ENCODE measurements at regions not wholly inside any gene's neighbourhood (a gene's known extent, or its start where the extent isn't known, plus 50 kb on each side); places are given as distances from the start of the nearest gene placed in this dataset.
"Not testable (repeated sequence)": the region's sequence is repeated elsewhere in the genome, so short reads cannot be mapped to it uniquely, and the experiment has no call there.

GRCh38 chr14:106551265-106551664, 1024.9 kb downstream of the TMEM121 start:
- Histone ChIP-seq H3K27ac (ENCODE audit: low read depth, low read length) (no peak overlapping the region), H3K4me3 (ENCODE audit: low read depth, low read length) (no peak overlapping the region), H3K9me3 (ENCODE audit: control insufficient read depth, insufficient read depth, low read length) (peaks cover 96% of the 10 kb centered on the region), H3K36me3 (ENCODE audit: control insufficient read depth, insufficient read depth, low read length) (no peaks in the 10 kb centered on the region), H3K9ac (ENCODE audit: low read depth, low read length) (no peak overlapping the region), H3K27me3 (ENCODE audit: control insufficient read depth, insufficient read depth, low read length) (no peaks in the 10 kb centered on the region), H3K4me1 (ENCODE audit: control insufficient read depth, insufficient read depth, low read length) (no peaks in the 10 kb centered on the region)

DNA sequence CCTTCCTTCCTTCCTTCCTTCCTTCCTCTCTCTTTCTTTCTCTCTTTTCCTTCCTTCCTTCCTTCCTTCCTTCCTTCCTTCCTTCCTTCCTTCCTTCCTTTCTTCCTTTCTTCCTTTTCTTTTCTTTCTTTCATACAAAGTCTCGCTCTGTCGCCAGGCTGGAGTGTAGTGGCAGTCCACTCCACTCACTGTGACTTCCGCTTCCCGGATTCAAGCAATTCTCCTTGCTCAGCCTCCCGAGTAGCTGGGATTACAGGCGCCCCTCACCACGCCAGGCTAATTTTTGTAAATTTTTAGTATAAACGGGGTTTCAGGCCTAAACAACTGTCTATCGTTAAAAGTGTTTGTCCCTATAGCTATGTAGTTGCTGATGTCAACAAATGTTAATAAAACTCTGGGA, 1029.8 kb downstream of the TMEM121 start:
- not testable (repeated sequence) for H3K27ac ChIP-seq (ENCODE audit: low read depth, low read length); H3K4me3 ChIP-seq (ENCODE audit: low read depth, low read length); H3K36me3 ChIP-seq (ENCODE audit: control insufficient read depth, insufficient read depth, low read length); H3K4me1 ChIP-seq (ENCODE audit: control insufficient read depth, insufficient read depth, low read length); H3K27me3 ChIP-seq (ENCODE audit: control insufficient read depth, insufficient read depth, low read length); H3K9ac ChIP-seq (ENCODE audit: low read depth, low read length)
- H3K9me3 ChIP-seq (ENCODE audit: control insufficient read depth, insufficient read depth, low read length), result peaks cover 87% of the 10 kb centered on the region

- no peak overlapping the region for H3K27ac ChIP-seq (ENCODE audit: low read depth, low read length)
- no peaks in the 10 kb centered on the region for H3K36me3 ChIP-seq (ENCODE audit: control insufficient read depth, insufficient read depth, low read length)
- H3K9ac ChIP-seq (ENCODE audit: low read depth, low read length), result no peak overlapping the region
- H3K9me3 ChIP-seq (ENCODE audit: control insufficient read depth, insufficient read depth, low read length), result peaks cover 86% of the 10 kb centered on the region
- no peaks in the 10 kb centered on the region for H3K27me3 ChIP-seq (ENCODE audit: control insufficient read depth, insufficient read depth, low read length)
- H3K4me3 ChIP-seq (ENCODE audit: low read depth, low read length), result no peak overlapping the region
- H3K4me1 ChIP-seq (ENCODE audit: control insufficient read depth, insufficient read depth, low read length), result no peaks in the 10 kb centered on the region
These were observed 1030.4 kb downstream of the TMEM121 start for GRCh38 chr14:106556665-106557289.

DNA sequence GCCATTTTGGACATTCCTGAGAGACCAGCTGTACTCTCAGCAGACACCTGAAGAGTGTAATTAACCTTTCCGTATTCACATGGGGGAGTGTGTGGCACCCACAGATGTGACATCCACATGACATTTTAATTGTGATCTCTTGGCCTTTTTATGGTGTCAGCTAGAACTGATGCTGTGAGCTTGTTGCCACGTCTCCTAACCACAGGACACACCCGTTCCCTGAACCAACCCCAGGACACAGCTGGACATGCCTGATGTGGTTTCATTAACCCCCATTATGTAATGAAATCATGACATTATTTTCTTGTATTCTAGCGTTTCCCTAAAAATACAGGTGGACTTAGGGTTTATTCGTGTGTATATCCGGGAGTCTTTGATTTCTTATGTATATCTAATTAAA, 1036.1 kb downstream of the TMEM121 start:
- peaks cover 84% of the 10 kb centered on the region for H3K9me3 ChIP-seq (ENCODE audit: control insufficient read depth, insufficient read depth, low read length)
- no peak overlapping the region for H3K27ac ChIP-seq (ENCODE audit: low read depth, low read length)
- no peaks in the 10 kb centered on the region for H3K4me1 ChIP-seq (ENCODE audit: control insufficient read depth, insufficient read depth, low read length)
- no peak overlapping the region for H3K9ac ChIP-seq (ENCODE audit: low read depth, low read length)
- H3K27me3 ChIP-seq (ENCODE audit: control insufficient read depth, insufficient read depth, low read length), result no peaks in the 10 kb centered on the region
- no peak overlapping the region for H3K4me3 ChIP-seq (ENCODE audit: low read depth, low read length)
- no peaks in the 10 kb centered on the region for H3K36me3 ChIP-seq (ENCODE audit: control insufficient read depth, insufficient read depth, low read length)

DNA sequence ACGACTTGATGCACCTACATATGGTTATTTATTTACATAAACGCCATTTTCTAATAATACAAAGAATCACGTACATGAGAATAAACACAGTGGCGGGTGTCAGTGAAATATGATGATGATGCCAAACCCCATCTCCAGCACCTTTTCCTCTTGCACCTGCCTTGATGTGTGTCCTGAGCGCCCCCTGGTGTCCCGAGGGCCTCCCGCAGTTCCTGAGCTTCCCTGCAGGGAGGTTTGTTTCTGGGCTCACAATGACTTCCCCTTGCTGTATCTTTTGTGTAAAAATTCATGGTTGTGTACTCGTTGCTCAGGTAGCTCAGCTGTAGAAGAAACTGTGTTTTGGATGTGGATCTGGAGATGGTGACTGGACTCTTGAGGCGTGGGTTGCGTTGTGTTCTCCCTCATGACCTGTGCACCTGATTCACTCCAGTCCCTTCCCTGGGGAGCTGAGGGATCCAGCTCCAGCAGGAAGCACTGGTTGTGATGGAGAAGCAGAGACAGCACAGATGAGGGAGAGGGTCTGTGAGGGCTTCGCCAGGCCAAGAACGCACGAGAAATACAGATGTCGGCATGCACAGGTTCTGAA, 1037.8 kb downstream of the TMEM121 start:
- H3K36me3 ChIP-seq (ENCODE audit: control insufficient read depth, insufficient read depth, low read length), result no peaks in the 10 kb centered on the region
- H3K9ac ChIP-seq (ENCODE audit: low read depth, low read length), result no peak overlapping the region
- H3K9me3 ChIP-seq (ENCODE audit: control insufficient read depth, insufficient read depth, low read length), result peaks cover 80% of the 10 kb centered on the region

GRCh38 chr14:106578481-106578880, 1052.1 kb downstream of the TMEM121 start:
- Histone ChIP-seq H3K27me3 (ENCODE audit: control insufficient read depth, insufficient read depth, low read length) (no peaks in the 10 kb centered on the region), H3K36me3 (ENCODE audit: control insufficient read depth, insufficient read depth, low read length) (no peaks in the 10 kb centered on the region), H3K4me1 (ENCODE audit: control insufficient read depth, insufficient read depth, low read length) (no peaks in the 10 kb centered on the region), H3K27ac (ENCODE audit: low read depth, low read length) (no peak overlapping the region), H3K9me3 (ENCODE audit: control insufficient read depth, insufficient read depth, low read length) (peaks cover 89% of the 10 kb centered on the region), H3K9ac (ENCODE audit: low read depth, low read length) (no peak overlapping the region), H3K4me3 (ENCODE audit: low read depth, low read length) (no peak overlapping the region)

More for the DNA sequence above, 1037.8 kb downstream of the TMEM121 start:
- Histone ChIP-seq H3K27me3 (ENCODE audit: control insufficient read depth, insufficient read depth, low read length) (no peaks in the 10 kb centered on the region), H3K4me1 (ENCODE audit: control insufficient read depth, insufficient read depth, low read length) (no peaks in the 10 kb centered on the region), H3K4me3 (ENCODE audit: low read depth, low read length) (no peak overlapping the region), H3K27ac (ENCODE audit: low read depth, low read length) (no peak overlapping the region)

GRCh38 chr14:106579084-106579483, 1052.7 kb downstream of the TMEM121 start:
- Histone ChIP-seq H3K9me3 (ENCODE audit: control insufficient read depth, insufficient read depth, low read length) (peaks cover 92% of the 10 kb centered on the region), H3K9ac (ENCODE audit: low read depth, low read length) (no peak overlapping the region), H3K4me1 (ENCODE audit: control insufficient read depth, insufficient read depth, low read length) (no peaks in the 10 kb centered on the region), H3K27me3 (ENCODE audit: control insufficient read depth, insufficient read depth, low read length) (no peaks in the 10 kb centered on the region), H3K27ac (ENCODE audit: low read depth, low read length) (no peak overlapping the region), H3K4me3 (ENCODE audit: low read depth, low read length) (no peak overlapping the region), H3K36me3 (ENCODE audit: control insufficient read depth, insufficient read depth, low read length) (no peaks in the 10 kb centered on the region)

DNA sequence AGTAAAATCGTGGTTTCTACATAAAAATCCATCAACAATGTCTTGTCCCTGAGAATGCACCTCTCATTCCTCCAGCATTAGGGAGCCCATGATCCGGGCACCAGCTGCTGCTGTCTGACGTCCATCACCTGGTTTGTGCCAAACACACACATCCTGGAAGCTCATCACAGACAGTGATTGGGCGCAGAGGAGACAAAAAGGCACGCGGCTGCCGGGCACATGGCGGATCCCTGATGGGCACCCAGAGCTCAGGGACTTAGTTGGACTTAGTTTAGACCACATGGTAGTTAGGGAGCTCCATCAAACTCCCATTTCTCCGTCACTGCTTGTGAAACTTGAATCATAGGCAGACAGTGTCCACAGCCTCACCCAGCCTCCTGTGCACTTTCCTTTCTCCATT, 1059.3 kb downstream of the TMEM121 start:
- Histone ChIP-seq H3K27me3 (ENCODE audit: control insufficient read depth, insufficient read depth, low read length) (no peaks in the 10 kb centered on the region), H3K36me3 (ENCODE audit: control insufficient read depth, insufficient read depth, low read length) (no peaks in the 10 kb centered on the region), H3K27ac (ENCODE audit: low read depth, low read length) (no peak overlapping the region), H3K9me3 (ENCODE audit: control insufficient read depth, insufficient read depth, low read length) (peaks cover 91% of the 10 kb centered on the region), H3K9ac (ENCODE audit: low read depth, low read length) (no peak overlapping the region), H3K4me1 (ENCODE audit: control insufficient read depth, insufficient read depth, low read length) (no peaks in the 10 kb centered on the region), H3K4me3 (ENCODE audit: low read depth, low read length) (no peak overlapping the region)

GRCh38 chr14:106586098-106586704, 1059.8 kb downstream of the TMEM121 start:
- Histone ChIP-seq H3K4me1 (ENCODE audit: control insufficient read depth, insufficient read depth, low read length) (no peaks in the 10 kb centered on the region), H3K9ac (ENCODE audit: low read depth, low read length) (no peak overlapping the region), H3K4me3 (ENCODE audit: low read depth, low read length) (no peak overlapping the region), H3K36me3 (ENCODE audit: control insufficient read depth, insufficient read depth, low read length) (no peaks in the 10 kb centered on the region), H3K27me3 (ENCODE audit: control insufficient read depth, insufficient read depth, low read length) (no peaks in the 10 kb centered on the region), H3K9me3 (ENCODE audit: control insufficient read depth, insufficient read depth, low read length) (peaks cover 90% of the 10 kb centered on the region), H3K27ac (ENCODE audit: low read depth, low read length) (no peak overlapping the region)

DNA sequence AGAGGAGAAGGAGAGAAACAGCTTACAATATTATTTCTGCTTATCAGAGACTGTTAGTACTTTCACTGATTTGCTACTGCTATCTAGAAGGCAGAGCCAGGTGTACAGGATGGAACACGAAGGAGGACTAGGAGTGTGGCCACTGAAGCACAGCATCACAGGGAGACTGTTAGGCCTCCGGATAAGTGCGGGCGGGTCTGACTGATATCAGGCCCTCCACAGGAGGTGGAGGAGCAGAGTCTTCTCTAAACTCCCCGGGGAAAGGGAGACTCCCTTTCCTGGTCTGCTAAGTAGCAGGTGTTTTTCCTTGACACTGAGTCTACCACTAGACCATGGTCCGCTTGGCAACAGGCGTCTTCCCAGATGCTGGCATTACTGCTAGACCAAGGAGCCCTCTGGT, 1065.2 kb downstream of the TMEM121 start:
- not testable (repeated sequence) for H3K27me3 ChIP-seq (ENCODE audit: control insufficient read depth, insufficient read depth, low read length); H3K9ac ChIP-seq (ENCODE audit: low read depth, low read length); H3K27ac ChIP-seq (ENCODE audit: low read depth, low read length); H3K4me3 ChIP-seq (ENCODE audit: low read depth, low read length); H3K4me1 ChIP-seq (ENCODE audit: control insufficient read depth, insufficient read depth, low read length); H3K36me3 ChIP-seq (ENCODE audit: control insufficient read depth, insufficient read depth, low read length)
- peaks cover 60% of the 10 kb centered on the region for H3K9me3 ChIP-seq (ENCODE audit: control insufficient read depth, insufficient read depth, low read length)

- not testable (repeated sequence) for H3K27me3 ChIP-seq (ENCODE audit: control insufficient read depth, insufficient read depth, low read length); H3K9ac ChIP-seq (ENCODE audit: low read depth, low read length); H3K4me3 ChIP-seq (ENCODE audit: low read depth, low read length); H3K27ac ChIP-seq (ENCODE audit: low read depth, low read length); H3K36me3 ChIP-seq (ENCODE audit: control insufficient read depth, insufficient read depth, low read length); H3K4me1 ChIP-seq (ENCODE audit: control insufficient read depth, insufficient read depth, low read length)
- peaks cover 62% of the 10 kb centered on the region for H3K9me3 ChIP-seq (ENCODE audit: control insufficient read depth, insufficient read depth, low read length)
These were observed 1065.9 kb downstream of the TMEM121 start for GRCh38 chr14:106592115-106592852.
